SW 1271 (cell line): ENCODE measurements at regions not wholly inside any gene's neighbourhood (a gene's known extent, or its start where the extent isn't known, plus 50 kb on each side); places are given as distances from the start of the nearest gene placed in this dataset.
"Not testable (repeated sequence)": the region's sequence is repeated elsewhere in the genome, so short reads cannot be mapped to it uniquely, and the experiment has no call there.

Source experiments
- DNase-seq, 2 experiments: peaks; one replicate each; lab custom pipeline; 2025; lab: John Stamatoyannopoulos, UW

DNA sequence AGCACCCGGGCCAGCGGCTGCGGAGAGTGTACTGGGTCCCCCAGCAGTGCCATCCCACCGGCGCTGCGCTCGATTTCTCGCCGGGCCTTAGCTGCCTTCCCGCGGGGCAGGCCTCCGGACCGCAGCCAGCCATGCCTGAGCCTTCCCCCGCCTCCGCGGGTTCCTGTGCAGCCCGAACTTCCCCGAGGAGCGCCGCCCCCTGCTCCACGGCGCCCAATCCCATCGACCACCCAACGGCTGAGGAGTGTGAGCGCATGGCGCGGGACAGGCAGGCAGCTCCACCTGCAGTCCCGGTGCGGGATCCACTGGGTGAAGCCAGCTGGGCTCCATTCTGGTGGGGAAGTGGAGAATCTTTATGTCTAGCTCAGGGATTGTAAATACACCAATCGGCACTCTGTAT is 325.4 kb downstream of the PPP1R3A start:
- DNase-seq, result not testable (repeated sequence)

DNA sequence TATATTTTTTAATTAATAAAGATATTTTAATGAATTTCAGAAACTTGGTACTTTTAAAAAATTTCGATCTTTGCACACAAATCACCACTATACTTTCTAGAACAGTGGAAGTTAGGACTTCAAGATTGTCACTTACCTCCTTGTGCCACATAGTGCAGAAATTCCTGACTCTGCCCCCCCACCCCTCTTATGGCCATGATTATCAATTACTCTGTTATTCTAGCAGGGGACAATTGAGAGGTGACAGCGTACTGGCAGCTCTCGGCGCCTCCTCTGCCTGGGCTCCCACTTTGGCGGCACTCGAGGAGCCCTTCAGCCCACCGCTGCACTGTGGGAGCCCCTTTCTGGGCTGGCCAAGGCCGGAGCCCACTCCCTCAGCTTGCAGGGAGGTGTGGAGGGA is 325.9 kb downstream of the PPP1R3A start:
- not testable (repeated sequence) for DNase-seq

GRCh38 chr7:113582471-113582870 is 336.3 kb downstream of the PPP1R3A start:
- DNase-seq, result no peak

DNA sequence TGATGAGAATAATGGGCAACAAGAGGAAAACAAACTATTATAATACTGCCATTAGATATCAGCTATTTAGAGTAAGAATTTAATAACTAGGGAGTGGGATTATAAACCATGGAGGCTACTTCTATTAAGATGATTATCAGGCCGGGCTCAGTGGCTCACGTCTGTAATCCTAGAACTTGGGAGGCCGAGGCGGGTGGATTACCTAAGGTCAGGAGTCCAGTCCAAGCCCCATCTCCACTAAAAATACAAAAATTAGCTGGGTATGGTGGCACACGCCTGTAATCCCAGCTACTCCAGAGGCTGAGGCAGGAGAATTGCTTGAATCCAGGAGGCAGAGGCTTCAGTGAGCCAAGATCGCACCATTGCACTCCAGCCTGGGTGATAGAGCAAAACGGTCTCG is 355.6 kb downstream of the PPP1R3A start:
- DNase-seq, result not testable (repeated sequence)

- DNase-seq, result no peak
Measured at GRCh38 chr7:113562801-113563200, 356.0 kb downstream of the PPP1R3A start.

DNA sequence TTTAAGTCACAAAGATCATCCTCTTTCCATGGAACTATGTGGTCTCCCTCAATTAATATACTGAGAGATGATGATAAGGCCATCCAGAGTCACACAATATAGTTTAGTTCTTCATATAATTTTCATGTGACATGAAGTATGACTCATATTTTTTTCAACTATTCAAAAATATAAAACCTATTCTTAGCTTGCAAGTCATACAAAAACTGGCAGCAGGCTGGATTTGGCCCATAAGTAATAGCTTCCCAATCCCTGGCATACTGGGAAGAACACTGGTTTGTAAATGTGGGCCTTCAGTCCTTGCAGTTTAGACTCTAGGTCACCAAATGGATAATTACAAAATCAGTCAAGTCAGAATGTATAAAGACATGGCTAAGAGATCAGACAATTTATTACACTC is 356.6 kb downstream of the PPP1R3A start:
- no peak for DNase-seq

DNA sequence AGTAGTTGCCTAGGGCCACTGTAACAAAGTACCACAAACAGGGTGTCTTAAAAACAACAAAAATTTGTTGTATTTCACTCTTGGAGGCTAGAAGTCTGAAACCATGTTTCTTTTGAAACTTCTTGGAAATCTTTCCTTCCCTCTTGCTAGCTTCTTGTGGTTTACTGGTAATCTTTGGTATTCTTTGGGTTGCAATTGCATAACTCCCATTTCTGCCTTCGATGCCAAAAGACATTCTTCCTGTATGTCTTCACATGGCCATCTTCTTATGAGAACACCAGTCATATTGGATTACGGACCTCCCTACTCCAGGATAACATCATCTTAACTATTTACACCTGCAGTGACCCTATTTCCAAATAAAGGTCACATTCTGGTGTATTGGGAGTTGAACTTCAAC is 357.4 kb downstream of the PPP1R3A start:
- DNase-seq, result no peak

GRCh38 chr7:113550966-113551365 is 367.8 kb downstream of the PPP1R3A start:
- no peak for DNase-seq

- DNase-seq, result no peak
Measured at GRCh38 chr7:113548561-113548960, 370.2 kb downstream of the PPP1R3A start.

GRCh38 chr7:113548137-113548536 is 370.7 kb downstream of the PPP1R3A start:
- no peak for DNase-seq

GRCh38 chr7:113521468-113521867 is 397.3 kb downstream of the PPP1R3A start:
- no peak for DNase-seq

- no peak for DNase-seq
Measured at GRCh38 chr7:113519472-113519871, 399.3 kb downstream of the PPP1R3A start.

DNA sequence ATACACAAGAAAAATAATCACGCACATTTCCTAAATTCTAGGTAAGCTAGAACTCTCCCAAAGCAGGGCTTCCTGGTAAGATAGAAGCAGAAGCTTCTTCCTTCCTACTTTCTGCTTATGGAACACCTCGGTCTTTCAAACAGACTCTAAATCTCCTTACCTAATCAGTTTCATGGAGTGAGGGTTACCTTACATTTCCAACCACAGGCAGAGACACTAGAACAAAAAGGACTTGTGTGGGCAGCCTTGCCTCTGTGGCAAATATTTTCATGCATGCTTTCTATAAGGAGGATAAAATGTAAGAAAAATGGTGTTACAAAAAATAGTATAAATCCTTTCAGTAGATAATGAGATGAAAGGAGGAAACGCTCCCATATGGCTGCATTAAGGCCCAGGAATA is 386.3 kb upstream of the SMIM30 start:
- no peak for DNase-seq

DNA sequence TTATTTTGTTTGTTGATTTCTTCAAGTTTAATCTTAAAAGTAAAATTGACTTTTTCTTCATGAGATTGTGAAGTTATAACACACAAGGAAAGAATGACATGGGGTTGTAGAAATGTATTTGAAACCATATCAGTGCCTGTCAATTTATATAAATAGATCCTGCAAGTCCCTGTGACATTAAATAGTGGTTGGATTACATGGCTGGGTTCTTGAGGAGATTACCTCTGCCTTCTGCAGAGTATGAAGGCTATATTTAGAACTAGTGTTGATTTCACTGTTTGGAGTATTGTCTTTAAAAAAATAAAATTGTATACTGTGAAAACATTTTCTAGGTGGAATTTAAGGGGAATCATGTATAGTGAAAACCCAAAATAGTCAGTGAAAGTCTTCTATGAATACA is 385.8 kb upstream of the SMIM30 start:
- no peak for DNase-seq

GRCh38 chr7:113496586-113496985 is 378.2 kb upstream of the SMIM30 start:
- not testable (repeated sequence) for DNase-seq

GRCh38 chr7:113494797-113495566 is 376.6 kb upstream of the SMIM30 start:
- DNase-seq, result not testable (repeated sequence)

GRCh38 chr7:113491305-113491704 is 373.0 kb upstream of the SMIM30 start:
- DNase-seq, result no peak

GRCh38 chr7:113487925-113488731 is 369.8 kb upstream of the SMIM30 start:
- no peak for DNase-seq

GRCh38 chr7:113486548-113486947 is 368.2 kb upstream of the SMIM30 start:
- DNase-seq, result no peak

GRCh38 chr7:113483657-113484056 is 365.3 kb upstream of the SMIM30 start:
- DNase-seq, result no peak

- no peak for DNase-seq
Measured at GRCh38 chr7:113480537-113480936, 362.2 kb upstream of the SMIM30 start.

DNA sequence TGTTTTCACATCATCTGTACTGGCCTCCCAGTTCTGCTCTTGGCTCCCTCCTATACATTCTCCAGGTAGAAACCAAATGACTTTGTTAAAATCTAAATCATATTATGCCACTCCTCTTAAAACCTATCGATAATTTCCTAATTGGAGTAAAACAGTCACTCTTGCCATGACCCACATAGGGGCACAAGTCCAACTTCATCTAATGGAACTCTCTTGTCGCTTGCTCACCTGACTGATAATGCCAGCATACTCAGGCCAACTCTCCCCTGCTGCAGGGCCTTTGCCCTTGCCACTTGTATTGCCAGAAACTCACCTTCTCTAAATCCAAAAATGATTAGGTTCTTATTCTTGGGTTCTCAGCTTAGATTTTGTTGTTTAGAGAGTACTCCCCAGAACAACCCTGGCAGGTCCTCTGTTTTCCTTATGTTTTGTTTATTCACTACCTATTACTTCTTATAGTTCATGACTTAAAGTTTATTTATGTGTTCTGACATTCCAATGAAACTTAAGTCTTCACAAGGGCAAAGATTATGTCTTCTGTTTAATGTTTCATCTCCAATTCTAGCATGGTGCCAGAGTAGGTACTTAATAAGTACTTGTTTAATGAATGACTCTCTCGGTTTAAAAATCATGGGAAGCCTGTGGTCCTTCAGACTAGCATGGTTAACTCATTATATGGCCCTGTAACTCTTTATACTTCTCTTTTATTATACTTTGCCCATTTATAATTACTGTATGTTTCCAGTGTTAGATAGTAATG is 345.9 kb upstream of the SMIM30 start:
- DNase-seq, result no peak

GRCh38 chr7:113460067-113460466 is 341.7 kb upstream of the SMIM30 start:
- no peak for DNase-seq
